Transverse colon (tissue), 3 donors: ENCODE measurements at regions not wholly inside any gene's neighbourhood (a gene's known extent, or its start where the extent isn't known, plus 50 kb on each side); places are given as distances from the start of the nearest gene placed in this dataset.

Experiments
- EP300 ChIP-seq: sonication (generic); formaldehyde crosslinking; IDR thresholded peaks from one replicate; pipeline ENCODE4 v1.6.1; 2017; ENCODE audit warnings: antibody characterized with exemption, low read depth
- TF ChIP-seq, protein P1 (sequence below), 5 experiments: fragments of 200-600 bp in 3 of 5; fragments of 450-650 bp in 2 of 5; sonication (generic) in 3 of 5; IDR thresholded peaks; 1 replicate in 2 of 5; 2 replicates in 3 of 5; pipeline ENCODE4 v1.5.1; 2016 to 2017; ENCODE audit warnings: antibody characterized with exemption in 5 of 5, inconsistent platforms in 3 of 5, mild to moderate bottlenecking in 2 of 5, moderate library complexity in 1 of 5

DNA sequence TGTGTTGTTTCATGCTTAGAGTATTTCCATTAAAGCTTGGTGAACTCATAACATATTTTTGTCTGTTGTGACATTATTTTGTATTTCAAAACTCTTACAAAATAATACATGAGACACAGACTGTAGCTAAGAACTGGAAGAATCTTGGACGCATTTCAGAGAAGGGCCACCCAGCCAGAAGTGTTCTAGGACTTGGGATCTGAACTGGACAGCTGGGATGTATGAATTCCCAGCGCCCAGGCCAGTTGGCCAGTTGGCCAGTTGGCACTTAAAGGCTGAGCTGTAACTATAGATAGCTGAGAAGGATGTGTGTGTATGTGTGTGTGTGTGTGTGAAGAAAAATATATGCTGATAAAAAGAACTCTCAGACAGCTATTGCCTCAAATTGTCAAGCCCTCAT is 193.4 kb upstream of the GPR101 start:
- TF ChIP-seq, protein P1, sequence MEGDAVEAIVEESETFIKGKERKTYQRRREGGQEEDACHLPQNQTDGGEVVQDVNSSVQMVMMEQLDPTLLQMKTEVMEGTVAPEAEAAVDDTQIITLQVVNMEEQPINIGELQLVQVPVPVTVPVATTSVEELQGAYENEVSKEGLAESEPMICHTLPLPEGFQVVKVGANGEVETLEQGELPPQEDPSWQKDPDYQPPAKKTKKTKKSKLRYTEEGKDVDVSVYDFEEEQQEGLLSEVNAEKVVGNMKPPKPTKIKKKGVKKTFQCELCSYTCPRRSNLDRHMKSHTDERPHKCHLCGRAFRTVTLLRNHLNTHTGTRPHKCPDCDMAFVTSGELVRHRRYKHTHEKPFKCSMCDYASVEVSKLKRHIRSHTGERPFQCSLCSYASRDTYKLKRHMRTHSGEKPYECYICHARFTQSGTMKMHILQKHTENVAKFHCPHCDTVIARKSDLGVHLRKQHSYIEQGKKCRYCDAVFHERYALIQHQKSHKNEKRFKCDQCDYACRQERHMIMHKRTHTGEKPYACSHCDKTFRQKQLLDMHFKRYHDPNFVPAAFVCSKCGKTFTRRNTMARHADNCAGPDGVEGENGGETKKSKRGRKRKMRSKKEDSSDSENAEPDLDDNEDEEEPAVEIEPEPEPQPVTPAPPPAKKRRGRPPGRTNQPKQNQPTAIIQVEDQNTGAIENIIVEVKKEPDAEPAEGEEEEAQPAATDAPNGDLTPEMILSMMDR (IDR thresholded peaks at IDR 0.05), result no peak
- no peak for TF ChIP-seq EP300
